Suprapubic skin (tissue), 4 donors: ENCODE measurements at regions not wholly inside any gene's neighbourhood (a gene's known extent, or its start where the extent isn't known, plus 50 kb on each side); places are given as distances from the start of the nearest gene placed in this dataset.

Experiments
- DNase-seq, 2 donors: peaks; one replicate each; pipeline ENCODE4 v3.0.0-alpha.2; 2019; ENCODE audit warnings: low spot score in 2 of 2
- H3K27ac ChIP-seq: fragments of 200-600 bp; sonication (generic); one replicate; pipeline ENCODE4 v1.5.1; 2019
- H3K27me3 ChIP-seq: fragments of 200-600 bp; sonication (generic); one replicate; pipeline ENCODE4 v1.5.1; 2019
- H3K36me3 ChIP-seq: fragments of 200-600 bp; sonication (generic); one replicate; pipeline ENCODE4 v1.5.1; 2019
- H3K4me1 ChIP-seq: fragments of 200-600 bp; sonication (generic); one replicate; pipeline ENCODE4 v1.5.1; 2019
- H3K4me3 ChIP-seq: fragments of 200-600 bp; sonication (generic); one replicate; pipeline ENCODE4 v1.5.1; 2019; ENCODE audit warnings: mild to moderate bottlenecking
- H3K9me3 ChIP-seq: fragments of 200-600 bp; sonication (generic); one replicate; pipeline ENCODE4 v1.5.1; 2019
- CTCF ChIP-seq, 2 donors: fragments of 200-600 bp in 1 of 2; fragments of 450-650 bp in 1 of 2; sonication (generic) in 1 of 2; IDR thresholded peaks; one replicate each; pipeline ENCODE4 v1.5.1; 2016 to 2019; ENCODE audit warnings: antibody characterized with exemption in 2 of 2, mild to moderate bottlenecking in 1 of 2, moderate library complexity in 1 of 2
- EP300 ChIP-seq: sonication (generic); formaldehyde crosslinking; IDR thresholded peaks from one replicate; pipeline ENCODE4 v1.6.1; 2017; ENCODE audit warnings: antibody characterized with exemption
- POLR2A ChIP-seq, 2 donors: fragments of 450-650 bp; IDR thresholded peaks; one replicate each; pipeline ENCODE4 v1.6.1; 2017; ENCODE audit warnings: antibody characterized with exemption in 2 of 2, mild to moderate bottlenecking in 2 of 2, moderate library complexity in 2 of 2
- POLR2AphosphoS5 ChIP-seq, 3 donors: sonication (generic); formaldehyde crosslinking; IDR thresholded peaks; one replicate each; pipeline ENCODE4 v1.6.1; 2017; ENCODE audit warnings: antibody characterized with exemption in 3 of 3
- WGBS: methylation state at CpG from one replicate; pipeline ENCODE4 v1.1.5; 2018; 5-methylcytosine and 5-hydroxymethylcytosine counted together

- 76% methylated on average over 4 of the region's 4 CpGs for WGBS
- DNase-seq: no peak
These were observed 103.4 kb downstream of the IL20RB start for GRCh38 chr3:137061186-137061585.

GRCh38 chr3:137062250-137062649 is 104.5 kb downstream of the IL20RB start:
- H3K36me3 ChIP-seq: no peaks in the 10 kb centered on the region
- H3K27me3 ChIP-seq: no peaks in the 10 kb centered on the region
- DNase-seq: no peak
- 85% methylated on average over 2 of the region's 2 CpGs for WGBS
- no peak overlapping the region for H3K27ac ChIP-seq
- H3K4me3 ChIP-seq: no peak overlapping the region
- H3K4me1 ChIP-seq: peaks cover 4% of the 10 kb centered on the region
- no peaks in the 10 kb centered on the region for H3K9me3 ChIP-seq
- TF ChIP-seq EP300 (no peak), POLR2AphosphoS5 (IDR thresholded peaks at IDR 0.05) (no peak), CTCF (IDR thresholded peaks at IDR 0.05) (no peak), POLR2A (IDR thresholded peaks at IDR 0.05) (no peak)

More at GRCh38 chr3:137061186-137061585, 103.4 kb downstream of the IL20RB start:
- TF ChIP-seq CTCF (IDR thresholded peaks at IDR 0.05) (no peak), POLR2AphosphoS5 (IDR thresholded peaks at IDR 0.05) (no peak)
- Histone ChIP-seq H3K27me3 (no peaks in the 10 kb centered on the region), H3K27ac (no peak overlapping the region), H3K9me3 (no peaks in the 10 kb centered on the region), H3K36me3 (no peaks in the 10 kb centered on the region), H3K4me1 (peaks cover 2% of the 10 kb centered on the region), H3K4me3 (no peak overlapping the region)

- Histone ChIP-seq H3K27me3 (no peaks in the 10 kb centered on the region), H3K9me3 (no peaks in the 10 kb centered on the region), H3K4me1 (peaks cover 4% of the 10 kb centered on the region), H3K4me3 (no peak overlapping the region), H3K27ac (no peak overlapping the region), H3K36me3 (no peaks in the 10 kb centered on the region)
- WGBS: 69% methylated on average over 1 of the region's 1 CpG
- DNase-seq: no peak
- no peak for TF ChIP-seq EP300
- no peak for TF ChIP-seq POLR2A (IDR thresholded peaks at IDR 0.05)
- TF ChIP-seq POLR2AphosphoS5 (IDR thresholded peaks at IDR 0.05): no peak
- TF ChIP-seq CTCF (IDR thresholded peaks at IDR 0.05): no peak
These were observed 107.6 kb downstream of the IL20RB start for GRCh38 chr3:137065381-137065780.

GRCh38 chr3:137066092-137066491 is 108.3 kb downstream of the IL20RB start:
- no peak for DNase-seq
- WGBS: 49% methylated on average over 2 of the region's 2 CpGs
- Histone ChIP-seq H3K9me3 (no peaks in the 10 kb centered on the region), H3K27me3 (no peaks in the 10 kb centered on the region), H3K27ac (no peak overlapping the region), H3K4me3 (no peak overlapping the region), H3K36me3 (no peaks in the 10 kb centered on the region), H3K4me1 (peaks cover 4% of the 10 kb centered on the region)
- TF ChIP-seq EP300 (no peak), CTCF (IDR thresholded peaks at IDR 0.05) (no peak), POLR2A (IDR thresholded peaks at IDR 0.05) (no peak), POLR2AphosphoS5 (IDR thresholded peaks at IDR 0.05) (no peak)

- H3K27ac ChIP-seq: no peak overlapping the region
- H3K9me3 ChIP-seq: no peaks in the 10 kb centered on the region
- peaks cover 10% of the 10 kb centered on the region for H3K4me1 ChIP-seq
- no peaks in the 10 kb centered on the region for H3K36me3 ChIP-seq
- no peaks in the 10 kb centered on the region for H3K27me3 ChIP-seq
- H3K4me3 ChIP-seq: no peak overlapping the region
- 21% methylated on average over 1 of the region's 1 CpG for WGBS
- TF ChIP-seq POLR2AphosphoS5 (IDR thresholded peaks at IDR 0.05): no peak
- no peak for TF ChIP-seq CTCF (IDR thresholded peaks at IDR 0.05)
- no peak for TF ChIP-seq POLR2A (IDR thresholded peaks at IDR 0.05)
- TF ChIP-seq EP300: no peak
- DNase-seq: no peak
These were observed 113.3 kb downstream of the IL20RB start for GRCh38 chr3:137071104-137071503.
